ENCODE measurements at regions not wholly inside any gene's neighbourhood (a gene's known extent, or its start where the extent isn't known, plus 50 kb on each side); places are given as distances from the start of the nearest gene placed in this dataset.
"Not testable (repeated sequence)": the region's sequence is repeated elsewhere in the genome, so short reads cannot be mapped to it uniquely, and the experiment has no call there.

- no peaks in the 10 kb centered on the region for H3K36me3 Mint-ChIP-seq (ENCODE audit: low read depth)
Measured at GRCh38 chr15:30030345-30030744, 52.4 kb upstream of the GOLGA8J start.

GRCh38 chr15:30023798-30024295 is 58.9 kb upstream of the GOLGA8J start:
- Mint-ChIP-seq H3K27ac (no peak overlapping the region), H3K4me3 (no peak overlapping the region), H3K9me3 (no peaks in the 10 kb centered on the region), H3K27me3 (peaks cover 41% of the 10 kb centered on the region), H3K36me3 (ENCODE audit: low read depth) (no peaks in the 10 kb centered on the region), H3K4me1 (no peaks in the 10 kb centered on the region)
- no peak for ATAC-seq (replicated peaks)

More at GRCh38 chr15:30030345-30030744, 52.4 kb upstream of the GOLGA8J start:
- Mint-ChIP-seq H3K4me3 (no peak overlapping the region), H3K4me1 (no peaks in the 10 kb centered on the region), H3K27ac (no peak overlapping the region), H3K9me3 (no peaks in the 10 kb centered on the region), H3K27me3 (peaks cover 6% of the 10 kb centered on the region)
- ATAC-seq (replicated peaks), result no peak

DNA sequence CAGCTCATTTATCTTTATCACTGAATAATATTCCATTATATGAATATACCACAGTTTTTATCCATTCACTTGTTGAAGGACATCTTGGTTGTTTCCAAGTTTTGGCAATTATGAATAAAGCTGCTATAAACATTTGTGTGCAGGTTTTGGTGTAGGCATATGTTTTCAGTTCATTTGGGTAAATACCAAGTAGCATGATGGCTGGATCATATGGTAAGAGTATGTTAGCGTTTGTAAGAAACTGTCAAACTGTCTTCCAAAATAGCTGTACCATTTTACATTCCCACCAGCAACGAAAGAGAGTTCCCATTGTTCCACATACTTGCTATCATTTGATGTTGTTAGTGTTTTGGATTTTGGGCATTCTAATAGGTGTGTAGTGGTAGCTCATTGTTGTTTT is 72.0 kb upstream of the GOLGA8J start:
- H3K4me3 Mint-ChIP-seq, result no peak overlapping the region
- no peaks in the 10 kb centered on the region for H3K9me3 Mint-ChIP-seq
- no peaks in the 10 kb centered on the region for H3K4me1 Mint-ChIP-seq
- H3K36me3 Mint-ChIP-seq (ENCODE audit: low read depth), result no peaks in the 10 kb centered on the region
- H3K27ac Mint-ChIP-seq, result no peak overlapping the region
- peaks cover 22% of the 10 kb centered on the region for H3K27me3 Mint-ChIP-seq
- no peak for ATAC-seq (replicated peaks)

GRCh38 chr15:30008156-30008555 is 74.6 kb upstream of the GOLGA8J start:
- Mint-ChIP-seq H3K4me3 (no peak overlapping the region), H3K9me3 (no peaks in the 10 kb centered on the region), H3K4me1 (no peaks in the 10 kb centered on the region), H3K27me3 (peaks cover 19% of the 10 kb centered on the region), H3K36me3 (ENCODE audit: low read depth) (no peaks in the 10 kb centered on the region), H3K27ac (no peak overlapping the region)
- no peak for ATAC-seq (replicated peaks)

GRCh38 chr15:30001602-30002001 is 81.2 kb upstream of the GOLGA8J start:
- no peak for ATAC-seq (replicated peaks)
- H3K4me3 Mint-ChIP-seq, result no peak overlapping the region
- H3K4me1 Mint-ChIP-seq, result no peaks in the 10 kb centered on the region
- no peaks in the 10 kb centered on the region for H3K36me3 Mint-ChIP-seq (ENCODE audit: low read depth)
- H3K27me3 Mint-ChIP-seq, result peaks cover 8% of the 10 kb centered on the region
- no peak overlapping the region for H3K27ac Mint-ChIP-seq
- no peaks in the 10 kb centered on the region for H3K9me3 Mint-ChIP-seq

GRCh38 chr15:29998033-29998432 is 84.7 kb upstream of the GOLGA8J start:
- no peaks in the 10 kb centered on the region for H3K4me1 Mint-ChIP-seq
- no peak overlapping the region for H3K4me3 Mint-ChIP-seq

GRCh38 chr15:29997499-29997898 is 85.3 kb upstream of the GOLGA8J start:
- Mint-ChIP-seq H3K36me3 (ENCODE audit: low read depth) (no peaks in the 10 kb centered on the region), H3K4me3 (no peak overlapping the region), H3K9me3 (no peaks in the 10 kb centered on the region), H3K27ac (no peak overlapping the region), H3K4me1 (no peaks in the 10 kb centered on the region), H3K27me3 (peaks cover 3% of the 10 kb centered on the region)
- no peak for ATAC-seq (replicated peaks)

More at GRCh38 chr15:29998033-29998432, 84.7 kb upstream of the GOLGA8J start:
- Mint-ChIP-seq H3K9me3 (no peaks in the 10 kb centered on the region), H3K36me3 (ENCODE audit: low read depth) (no peaks in the 10 kb centered on the region), H3K27ac (no peak overlapping the region), H3K27me3 (peaks cover 3% of the 10 kb centered on the region)
- ATAC-seq (replicated peaks), result no peak

DNA sequence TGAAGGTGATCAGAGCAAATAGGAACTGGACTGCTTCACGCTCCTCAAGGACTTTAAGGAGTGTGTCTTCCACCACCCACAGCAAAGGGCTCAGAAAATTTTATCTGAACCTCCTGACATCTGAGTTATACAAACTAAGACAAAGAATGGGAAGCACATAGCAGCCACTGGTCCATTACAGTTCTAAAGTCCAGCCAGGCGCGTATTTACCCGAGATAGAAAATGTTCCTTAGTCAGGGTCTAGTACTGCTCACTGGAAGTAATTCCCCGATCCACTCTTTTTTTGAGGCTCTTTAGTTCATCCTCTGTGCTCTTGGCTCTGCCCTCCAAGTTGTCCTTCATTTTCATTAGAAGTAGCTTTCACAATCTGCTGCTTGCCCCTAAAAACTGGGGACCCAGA is 88.5 kb upstream of the GOLGA8J start:
- Mint-ChIP-seq H3K4me3 (no peak overlapping the region), H3K27ac (no peak overlapping the region), H3K27me3 (peaks cover 11% of the 10 kb centered on the region), H3K9me3 (no peaks in the 10 kb centered on the region), H3K36me3 (ENCODE audit: low read depth) (no peaks in the 10 kb centered on the region), H3K4me1 (no peaks in the 10 kb centered on the region)
- ATAC-seq (replicated peaks), result no peak

DNA sequence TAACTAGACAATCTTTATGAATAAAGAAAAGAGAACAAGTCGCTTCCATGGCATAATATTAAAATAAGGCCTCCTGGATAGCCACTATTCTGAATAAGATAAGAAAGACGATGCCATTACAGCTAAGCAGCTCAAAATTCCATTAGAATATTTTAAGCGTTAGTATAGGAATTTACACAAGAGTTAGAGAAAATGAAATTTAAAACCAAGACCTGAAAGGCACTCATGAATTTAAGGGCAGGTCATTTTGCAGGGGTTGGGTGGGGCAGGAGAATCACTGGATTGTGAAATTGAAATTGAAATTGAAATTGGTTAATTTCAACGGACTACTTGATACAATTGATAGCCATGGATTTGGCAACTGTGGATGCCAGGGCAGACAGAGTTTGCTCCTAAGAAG is 91.8 kb upstream of the GOLGA8J start:
- H3K36me3 Mint-ChIP-seq (ENCODE audit: low read depth), result no peaks in the 10 kb centered on the region
- no peaks in the 10 kb centered on the region for H3K4me1 Mint-ChIP-seq
- no peaks in the 10 kb centered on the region for H3K9me3 Mint-ChIP-seq
- ATAC-seq (replicated peaks), result no peak
- no peak overlapping the region for H3K4me3 Mint-ChIP-seq
- H3K27me3 Mint-ChIP-seq, result peaks cover 17% of the 10 kb centered on the region
- H3K27ac Mint-ChIP-seq, result no peak overlapping the region

GRCh38 chr15:29990035-29990434 is 92.7 kb upstream of the GOLGA8J start:
- Mint-ChIP-seq H3K36me3 (ENCODE audit: low read depth) (no peaks in the 10 kb centered on the region), H3K4me3 (no peak overlapping the region), H3K27me3 (peaks cover 14% of the 10 kb centered on the region), H3K9me3 (no peaks in the 10 kb centered on the region), H3K4me1 (no peaks in the 10 kb centered on the region), H3K27ac (no peak overlapping the region)
- no peak for ATAC-seq (replicated peaks)

DNA sequence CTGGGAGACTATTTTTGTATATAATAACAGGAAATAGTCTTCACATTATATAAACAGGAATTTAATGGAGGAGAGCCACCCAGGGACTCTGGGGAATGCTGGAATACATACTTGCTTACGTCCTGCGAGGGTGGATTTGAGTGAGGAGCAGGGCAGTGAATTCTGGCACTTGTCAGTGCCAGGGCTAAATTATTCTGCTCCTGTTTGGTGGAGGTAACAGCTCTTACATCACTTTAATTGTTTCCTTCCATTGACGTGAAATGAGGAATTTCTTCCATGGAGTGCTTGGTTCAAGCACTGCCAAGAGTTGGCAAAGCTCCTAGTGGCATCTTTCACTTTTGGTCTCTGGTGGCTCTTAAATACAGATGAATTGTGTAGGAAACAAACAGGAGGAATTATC is 94.1 kb upstream of the GOLGA8J start:
- no peaks in the 10 kb centered on the region for H3K4me1 Mint-ChIP-seq
- no peak overlapping the region for H3K4me3 Mint-ChIP-seq
- no peak for ATAC-seq (replicated peaks)
- no peaks in the 10 kb centered on the region for H3K9me3 Mint-ChIP-seq
- H3K27ac Mint-ChIP-seq, result no peak overlapping the region
- peaks cover 14% of the 10 kb centered on the region for H3K27me3 Mint-ChIP-seq
- H3K36me3 Mint-ChIP-seq (ENCODE audit: low read depth), result no peaks in the 10 kb centered on the region

- H3K4me1 Mint-ChIP-seq, result no peaks in the 10 kb centered on the region
- H3K27me3 Mint-ChIP-seq, result peaks cover 17% of the 10 kb centered on the region
- H3K36me3 Mint-ChIP-seq (ENCODE audit: low read depth), result no peaks in the 10 kb centered on the region
- no peaks in the 10 kb centered on the region for H3K9me3 Mint-ChIP-seq
- no peak overlapping the region for H3K27ac Mint-ChIP-seq
- ATAC-seq (replicated peaks), result no peak
- H3K4me3 Mint-ChIP-seq, result no peak overlapping the region
Measured at GRCh38 chr15:29986946-29987345, 95.8 kb upstream of the GOLGA8J start.

DNA sequence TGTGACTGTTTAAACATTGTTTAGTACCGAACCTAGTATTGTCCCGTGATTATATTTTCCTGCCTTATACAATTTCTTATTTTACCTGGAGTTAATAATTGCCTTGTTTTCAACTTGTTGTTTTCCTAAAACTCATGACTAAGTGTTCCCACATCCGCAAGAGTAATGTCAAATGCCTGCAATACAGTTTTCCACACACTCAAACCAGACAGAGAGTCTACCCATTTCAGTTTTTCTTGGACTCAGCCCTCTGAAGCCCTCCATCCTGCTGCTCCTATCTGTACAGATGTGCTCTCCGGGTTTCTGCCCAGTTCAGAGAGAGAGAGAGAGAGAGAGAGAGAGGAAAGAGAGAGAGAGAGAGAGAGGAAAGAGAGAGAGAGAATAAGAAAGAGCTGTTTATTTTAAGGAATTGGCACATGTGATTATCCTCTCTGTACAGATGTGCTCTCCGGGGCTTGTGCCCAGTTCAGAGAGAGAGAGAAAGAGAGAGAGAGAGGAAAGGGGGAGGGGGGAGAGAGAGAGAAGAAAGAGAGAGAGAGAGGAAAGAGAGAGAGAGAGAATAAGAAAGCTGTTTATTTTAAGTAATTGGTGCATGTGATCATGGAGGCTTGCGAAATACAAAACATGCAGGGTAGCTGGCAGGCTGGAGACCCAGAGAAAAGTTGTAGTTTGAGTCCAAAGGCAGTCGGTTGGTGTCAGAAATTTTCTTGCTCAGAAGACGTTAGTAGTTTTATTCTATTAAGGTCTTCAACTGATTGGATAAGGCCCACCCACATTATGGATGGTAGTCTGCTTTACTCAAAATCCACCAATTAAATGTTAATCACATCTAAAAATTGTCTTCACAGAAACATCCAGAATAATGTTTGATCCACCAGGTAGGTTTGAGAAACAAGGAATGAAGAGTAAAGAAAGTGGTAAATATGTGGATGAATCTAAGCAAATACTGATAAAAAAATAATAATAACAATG is 104.1 kb upstream of the GOLGA8J start:
- Mint-ChIP-seq H3K9me3 (no peaks in the 10 kb centered on the region), H3K36me3 (ENCODE audit: low read depth) (no peaks in the 10 kb centered on the region), H3K27me3 (peaks cover 24% of the 10 kb centered on the region), H3K27ac (no peak overlapping the region), H3K4me3 (no peak overlapping the region), H3K4me1 (no peaks in the 10 kb centered on the region)
- no peak for ATAC-seq (replicated peaks)

- not testable (repeated sequence) for H3K9me3 Mint-ChIP-seq; H3K27ac Mint-ChIP-seq; H3K4me1 Mint-ChIP-seq; ATAC-seq (replicated peaks); H3K4me3 Mint-ChIP-seq; H3K36me3 Mint-ChIP-seq (ENCODE audit: low read depth)
- peaks cover 46% of the 10 kb centered on the region for H3K27me3 Mint-ChIP-seq
Measured at GRCh38 chr15:29974056-29974455, 108.7 kb upstream of the GOLGA8J start.

GRCh38 chr15:29972051-29972450 is 110.7 kb upstream of the GOLGA8J start:
- no peak overlapping the region for H3K27ac Mint-ChIP-seq
- H3K9me3 Mint-ChIP-seq, result no peaks in the 10 kb centered on the region
- no peak overlapping the region for H3K4me3 Mint-ChIP-seq
- peaks cover 44% of the 10 kb centered on the region for H3K27me3 Mint-ChIP-seq
- no peaks in the 10 kb centered on the region for H3K36me3 Mint-ChIP-seq (ENCODE audit: low read depth)
- H3K4me1 Mint-ChIP-seq, result no peaks in the 10 kb centered on the region
- no peak for ATAC-seq (replicated peaks)
